ENCODE measurements at regions not wholly inside any gene's neighbourhood (a gene's known extent, or its start where the extent isn't known, plus 50 kb on each side); places are given as distances from the start of the nearest gene placed in this dataset.

- TF ChIP-seq CTCF (IDR thresholded peaks at IDR 0.05; ENCODE audit: low read depth, low read length) (no peak), POLR2A (IDR thresholded peaks at IDR 0.05; ENCODE audit: extremely low read depth, insufficient read length) (no peak), MAX (IDR thresholded peaks at IDR 0.05; ENCODE audit: low read depth, low read length) (no peak)
These were observed 428.1 kb upstream of the DACH1 start for GRCh38 chr13:72295153-72295552.
